SHP77 treated with DMSO at 0.1 percent for 48 hours (cell line): ENCODE measurements at regions not wholly inside any gene's neighbourhood (a gene's known extent, or its start where the extent isn't known, plus 50 kb on each side); places are given as distances from the start of the nearest gene placed in this dataset.
"Not testable (repeated sequence)": the region's sequence is repeated elsewhere in the genome, so short reads cannot be mapped to it uniquely, and the experiment has no call there.

Experiments used
- DNase-seq: peaks from one replicate; lab custom pipeline; 2025; lab: John Stamatoyannopoulos, UW

- no peak for DNase-seq
These were observed 160.3 kb upstream of the NEBL start for GRCh38 chr10:21057436-21057835.

- no peak for DNase-seq
These were observed 159.3 kb upstream of the NEBL start for GRCh38 chr10:21056461-21056860.

- no peak for DNase-seq
These were observed 158.4 kb upstream of the NEBL start for GRCh38 chr10:21055339-21056135.

GRCh38 chr10:21053953-21054690, 157.0 kb upstream of the NEBL start:
- DNase-seq, result no peak

- no peak for DNase-seq
These were observed 155.6 kb upstream of the NEBL start for GRCh38 chr10:21052709-21053104.

GRCh38 chr10:21052072-21052708, 155.1 kb upstream of the NEBL start:
- no peak for DNase-seq

- DNase-seq, result no peak
These were observed 152.4 kb upstream of the NEBL start for GRCh38 chr10:21049482-21049881.

- no peak for DNase-seq
These were observed 151.0 kb upstream of the NEBL start for GRCh38 chr10:21048068-21048467.

GRCh38 chr10:21047511-21047910, 150.4 kb upstream of the NEBL start:
- DNase-seq, result no peak

- no peak for DNase-seq
These were observed 150.0 kb upstream of the NEBL start for GRCh38 chr10:21047096-21047495.

- no peak for DNase-seq
These were observed 145.9 kb upstream of the NEBL start for GRCh38 chr10:21043044-21043443.

- no peak for DNase-seq
These were observed 145.4 kb upstream of the NEBL start for GRCh38 chr10:21042536-21042935.

GRCh38 chr10:21041763-21042458, 144.8 kb upstream of the NEBL start:
- DNase-seq, result no peak

- no peak for DNase-seq
These were observed 142.6 kb upstream of the NEBL start for GRCh38 chr10:21039721-21040120.

- DNase-seq, result no peak
These were observed 139.6 kb upstream of the NEBL start for GRCh38 chr10:21036757-21037156.

- DNase-seq, result not testable (repeated sequence)
These were observed 137.7 kb upstream of the NEBL start for GRCh38 chr10:21034770-21035169.

- no peak for DNase-seq
These were observed 137.1 kb upstream of the NEBL start for GRCh38 chr10:21034241-21034640.

- no peak for DNase-seq
These were observed 135.6 kb upstream of the NEBL start for GRCh38 chr10:21032587-21033319.

GRCh38 chr10:21031232-21031795, 134.2 kb upstream of the NEBL start:
- no peak for DNase-seq

GRCh38 chr10:21030091-21030490, 133.0 kb upstream of the NEBL start:
- no peak for DNase-seq

GRCh38 chr10:21022821-21023220, 125.7 kb upstream of the NEBL start:
- no peak for DNase-seq
